SU-DHL-6 (cell line): ENCODE measurements at regions not wholly inside any gene's neighbourhood (a gene's known extent, or its start where the extent isn't known, plus 50 kb on each side); places are given as distances from the start of the nearest gene placed in this dataset.

ENCODE experiments used
- H2AFZ ChIP-seq: fragments of 200-600 bp; sonication (generic); 2 replicates; pipeline ENCODE4 v1.6.1; 2014; ENCODE audit warnings: low read depth, mild to moderate bottlenecking, moderate library complexity, mixed read lengths, antibody characterized with exemption, low read length; ENCODE audit not compliant: severe bottlenecking
- H3F3A ChIP-seq: fragments of 200-600 bp; shearing (Covaris generic); 2 replicates; pipeline ENCODE4 v1.6.0; 2016; ENCODE audit warnings: antibody characterized with exemption, mild to moderate bottlenecking; ENCODE audit not compliant: insufficient read depth
- H3K27ac ChIP-seq: fragments of 200-600 bp; sonication (generic); 2 replicates; pipeline ENCODE4 v1.5.1; 2016; ENCODE audit warnings: low read depth, mild to moderate bottlenecking, low read length, moderate library complexity, mixed read lengths
- H3K27me3 ChIP-seq: fragments of 200-600 bp; sonication (generic), shearing (Covaris generic); 2 replicates; pipeline ENCODE4 v1.6.0; 2014; ENCODE audit warnings: mild to moderate bottlenecking, low read length
- H3K36me3 ChIP-seq: fragments of 200-600 bp; sonication (generic); 2 replicates; pipeline ENCODE4 v1.6.1; 2014; ENCODE audit warnings: mild to moderate bottlenecking, low read length, mixed read lengths
- H3K4me2 ChIP-seq: fragments of 300-600, 200-600 bp; shearing (Covaris generic), sonication (generic); 2 replicates; pipeline ENCODE4 v1.6.0; 2014; ENCODE audit warnings: low read length, low read depth, mild to moderate bottlenecking; ENCODE audit not compliant: poor library complexity, severe bottlenecking
- H3K4me3 ChIP-seq: fragments of 200-600 bp; sonication (generic); 2 replicates; pipeline ENCODE4 v1.5.1; 2014; ENCODE audit warnings: antibody characterized with exemption, low read length, mild to moderate bottlenecking, mixed read lengths; ENCODE audit not compliant: insufficient read depth, poor library complexity, severe bottlenecking
- H3K79me2 ChIP-seq: fragments of 200-600 bp; sonication (generic); 2 replicates; pipeline ENCODE4 v1.6.1; 2014; ENCODE audit warnings: mild to moderate bottlenecking, low read length, moderate library complexity; ENCODE audit not compliant: insufficient read depth
- H3K9ac ChIP-seq: fragments of 200-600 bp; sonication (generic); 2 replicates; pipeline ENCODE4 v1.7.0; 2014; ENCODE audit warnings: mild to moderate bottlenecking, low read length
- H3K9me2 ChIP-seq: fragments of 200-600 bp; sonication (generic); replicated peaks from 2 replicates; pipeline ENCODE4 v1.6.1; 2014; ENCODE audit warnings: low read length; ENCODE audit not compliant: insufficient read depth
- H3K9me3 ChIP-seq: fragments of 200-600 bp; sonication (generic); 2 replicates; pipeline ENCODE4 v1.6.1; 2014; ENCODE audit warnings: low read length, mixed read lengths; ENCODE audit not compliant: insufficient read depth
- H4K20me1 ChIP-seq: fragments of 200-600 bp; sonication (generic); 2 replicates; pipeline ENCODE4 v1.6.1; 2014; ENCODE audit warnings: low read depth, mild to moderate bottlenecking, antibody characterized with exemption, low read length, moderate library complexity, mixed read lengths
- EZH2phosphoT487 ChIP-seq: fragments of 200-600 bp; sonication (generic), shearing (Covaris generic); conservative IDR thresholded peaks from 2 replicates; pipeline ENCODE4 v1.6.1; 2018; ENCODE audit warnings: mild to moderate bottlenecking, antibody characterized with exemption, low read length, moderate library complexity, mixed read lengths
- TF ChIP-seq, protein P1 (sequence below): fragments of 200-600 bp; sonication (generic); IDR thresholded peaks from one replicate; pipeline ENCODE4 v1.5.1; 2017; ENCODE audit warnings: antibody characterized with exemption, mild to moderate bottlenecking, low read length, moderate library complexity; ENCODE audit not compliant: insufficient read depth, poor library complexity, severe bottlenecking

DNA sequence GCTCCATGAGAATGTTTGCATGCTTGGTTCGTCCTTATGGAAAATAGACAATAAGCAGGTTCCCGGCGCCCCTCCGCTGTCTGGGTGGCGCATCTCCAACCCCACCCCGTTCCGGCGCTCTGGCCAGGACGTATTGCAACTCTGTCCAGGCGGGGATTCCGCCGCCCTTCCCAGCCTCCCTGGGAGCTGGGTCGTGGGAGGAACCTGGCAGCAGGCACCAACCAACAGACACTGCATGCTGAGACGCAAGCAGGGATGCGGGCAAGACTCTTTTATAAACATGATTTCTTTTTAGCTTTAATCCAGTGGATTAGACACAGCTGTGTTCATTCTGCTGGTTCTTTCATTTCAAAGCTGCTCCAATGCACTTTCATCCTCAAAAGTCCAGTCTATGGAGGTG, 240.2 kb downstream of the SH3BP4 start:
- H3K4me3 ChIP-seq: no peak overlapping the region
- H3K9ac ChIP-seq: no peak overlapping the region
- TF ChIP-seq EZH2phosphoT487: no peak
- TF ChIP-seq, protein P1, sequence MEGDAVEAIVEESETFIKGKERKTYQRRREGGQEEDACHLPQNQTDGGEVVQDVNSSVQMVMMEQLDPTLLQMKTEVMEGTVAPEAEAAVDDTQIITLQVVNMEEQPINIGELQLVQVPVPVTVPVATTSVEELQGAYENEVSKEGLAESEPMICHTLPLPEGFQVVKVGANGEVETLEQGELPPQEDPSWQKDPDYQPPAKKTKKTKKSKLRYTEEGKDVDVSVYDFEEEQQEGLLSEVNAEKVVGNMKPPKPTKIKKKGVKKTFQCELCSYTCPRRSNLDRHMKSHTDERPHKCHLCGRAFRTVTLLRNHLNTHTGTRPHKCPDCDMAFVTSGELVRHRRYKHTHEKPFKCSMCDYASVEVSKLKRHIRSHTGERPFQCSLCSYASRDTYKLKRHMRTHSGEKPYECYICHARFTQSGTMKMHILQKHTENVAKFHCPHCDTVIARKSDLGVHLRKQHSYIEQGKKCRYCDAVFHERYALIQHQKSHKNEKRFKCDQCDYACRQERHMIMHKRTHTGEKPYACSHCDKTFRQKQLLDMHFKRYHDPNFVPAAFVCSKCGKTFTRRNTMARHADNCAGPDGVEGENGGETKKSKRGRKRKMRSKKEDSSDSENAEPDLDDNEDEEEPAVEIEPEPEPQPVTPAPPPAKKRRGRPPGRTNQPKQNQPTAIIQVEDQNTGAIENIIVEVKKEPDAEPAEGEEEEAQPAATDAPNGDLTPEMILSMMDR: no peak
- no peak overlapping the region for H3K4me2 ChIP-seq
- no peaks in the 10 kb centered on the region for H4K20me1 ChIP-seq
- H3K27ac ChIP-seq: no peak overlapping the region
- no peaks in the 10 kb centered on the region for H3K9me3 ChIP-seq
- H3K79me2 ChIP-seq: no peaks in the 10 kb centered on the region
- H3K9me2 ChIP-seq: no peaks in the 10 kb centered on the region
- H2AFZ ChIP-seq: no peak overlapping the region
- no peaks in the 10 kb centered on the region for H3K27me3 ChIP-seq
- no peaks in the 10 kb centered on the region for H3K36me3 ChIP-seq
- no peaks in the 10 kb centered on the region for H3F3A ChIP-seq

- H3K79me2 ChIP-seq: no peaks in the 10 kb centered on the region
- no peak overlapping the region for H3K27ac ChIP-seq
- TF ChIP-seq, protein P1: no peak
- TF ChIP-seq EZH2phosphoT487: no peak
- H3K9me2 ChIP-seq: no peaks in the 10 kb centered on the region
- no peak overlapping the region for H3K9ac ChIP-seq
- H3K4me2 ChIP-seq: no peak overlapping the region
- no peaks in the 10 kb centered on the region for H3K9me3 ChIP-seq
- no peaks in the 10 kb centered on the region for H3K27me3 ChIP-seq
- H3F3A ChIP-seq: no peaks in the 10 kb centered on the region
- no peak overlapping the region for H2AFZ ChIP-seq
- no peaks in the 10 kb centered on the region for H4K20me1 ChIP-seq
- no peaks in the 10 kb centered on the region for H3K36me3 ChIP-seq
- H3K4me3 ChIP-seq: no peak overlapping the region
Measured at GRCh38 chr2:235194351-235194750, 242.5 kb downstream of the SH3BP4 start.

DNA sequence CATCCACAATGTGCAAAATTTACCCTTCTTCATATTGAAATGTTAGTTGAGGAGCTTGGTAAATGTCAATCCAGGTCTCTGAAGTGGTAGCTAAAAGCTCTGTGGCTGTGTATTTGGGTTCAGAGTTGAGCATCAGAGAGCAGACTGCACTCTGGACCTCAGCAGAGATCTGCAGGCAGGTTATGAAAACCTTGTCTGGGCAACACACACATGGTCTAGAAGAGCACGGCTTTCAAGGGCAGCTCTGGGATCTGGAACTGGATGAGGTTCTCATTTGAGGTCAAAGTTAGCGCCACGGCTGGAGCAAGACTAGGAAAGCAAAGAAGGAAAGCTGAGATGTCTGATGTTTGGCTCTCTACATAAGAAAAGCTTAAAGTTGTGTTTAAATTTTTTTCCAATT, 243.0 kb downstream of the SH3BP4 start:
- Histone ChIP-seq H3K79me2 (no peaks in the 10 kb centered on the region), H3K4me2 (no peak overlapping the region), H3K9me3 (no peaks in the 10 kb centered on the region), H3K27me3 (no peaks in the 10 kb centered on the region), H4K20me1 (no peaks in the 10 kb centered on the region), H3K27ac (no peak overlapping the region), H3F3A (no peaks in the 10 kb centered on the region), H2AFZ (no peak overlapping the region), H3K4me3 (no peak overlapping the region), H3K9me2 (no peaks in the 10 kb centered on the region), H3K9ac (no peak overlapping the region), H3K36me3 (no peaks in the 10 kb centered on the region)
- TF ChIP-seq, protein P1: no peak
- no peak for TF ChIP-seq EZH2phosphoT487
